HG03139 (cell line): ENCODE measurements at regions not wholly inside any gene's neighbourhood (a gene's known extent, or its start where the extent isn't known, plus 50 kb on each side); places are given as distances from the start of the nearest gene placed in this dataset.

Source experiments
- ATAC-seq: cut with Tn5 transposase; IDR thresholded peaks from one replicate; pipeline ENCODE4 v1.9.1; 2021; ENCODE audit not compliant: unreplicated experiment

- no peak for ATAC-seq
These were observed 873.8 kb upstream of the GCFC2 start for GRCh38 chr2:76584474-76584873.

DNA sequence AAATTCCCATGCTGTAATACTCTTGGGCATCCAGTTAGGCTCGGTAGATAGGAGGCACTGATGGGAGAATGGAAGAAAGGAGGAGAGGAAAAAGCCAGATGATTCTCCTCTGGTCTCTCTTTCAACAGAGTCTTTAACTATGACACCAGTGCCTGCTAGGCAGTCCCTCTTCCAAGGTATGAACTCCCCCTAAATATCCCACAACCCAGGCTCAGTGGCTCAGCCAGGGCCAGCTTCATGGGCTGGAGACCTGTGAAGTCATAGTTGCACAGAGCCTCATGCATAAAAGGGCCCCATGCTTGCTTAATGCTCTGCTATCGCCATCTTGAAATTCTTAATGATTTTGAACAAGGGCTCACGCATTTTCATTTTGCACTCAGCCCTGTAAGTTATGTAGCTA, 869.2 kb upstream of the GCFC2 start:
- ATAC-seq = no peak

DNA sequence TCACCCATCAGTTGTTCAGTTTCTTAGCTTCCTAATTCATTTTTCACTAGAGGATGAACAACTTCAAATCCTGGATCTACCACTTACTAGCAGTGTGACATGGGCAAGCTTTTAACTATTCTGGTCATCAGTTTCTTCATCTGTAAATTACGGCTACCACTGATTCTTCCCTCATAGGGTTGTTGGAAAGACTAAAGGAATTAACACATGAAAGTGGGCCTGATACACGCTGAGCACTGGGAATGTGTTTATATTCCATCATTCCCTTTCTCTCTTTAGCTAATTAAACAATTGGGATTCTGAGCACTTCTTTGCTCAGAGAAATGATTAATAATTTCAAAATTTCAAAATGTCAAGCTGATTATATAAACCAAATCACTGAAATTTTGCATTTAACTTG, 862.3 kb upstream of the GCFC2 start:
- no peak for ATAC-seq

GRCh38 chr2:76569819-76570218, 859.1 kb upstream of the GCFC2 start:
- ATAC-seq = no peak

DNA sequence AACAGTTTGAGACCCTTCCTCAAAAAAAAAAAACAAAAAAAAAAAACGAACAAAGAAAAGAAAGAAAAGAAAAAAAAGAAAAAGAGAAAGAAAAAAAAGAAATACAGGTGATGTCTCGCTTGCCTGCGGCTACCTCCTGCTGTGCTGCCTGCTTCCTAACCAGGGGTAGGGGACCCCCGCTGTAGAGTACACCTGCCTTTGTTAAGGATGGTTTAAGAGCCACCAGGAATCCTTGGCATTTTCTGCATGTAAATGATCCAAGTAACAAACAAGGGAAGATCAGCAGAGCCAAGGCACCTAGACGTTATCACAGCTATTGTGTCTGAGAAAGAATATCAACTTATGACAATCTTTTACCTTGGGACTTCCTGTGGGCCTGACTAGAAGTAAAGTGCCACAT, 856.8 kb upstream of the GCFC2 start:
- ATAC-seq = no peak

GRCh38 chr2:76564734-76565133, 854.0 kb upstream of the GCFC2 start:
- no peak for ATAC-seq

GRCh38 chr2:76563730-76564129, 853.0 kb upstream of the GCFC2 start:
- no peak for ATAC-seq

DNA sequence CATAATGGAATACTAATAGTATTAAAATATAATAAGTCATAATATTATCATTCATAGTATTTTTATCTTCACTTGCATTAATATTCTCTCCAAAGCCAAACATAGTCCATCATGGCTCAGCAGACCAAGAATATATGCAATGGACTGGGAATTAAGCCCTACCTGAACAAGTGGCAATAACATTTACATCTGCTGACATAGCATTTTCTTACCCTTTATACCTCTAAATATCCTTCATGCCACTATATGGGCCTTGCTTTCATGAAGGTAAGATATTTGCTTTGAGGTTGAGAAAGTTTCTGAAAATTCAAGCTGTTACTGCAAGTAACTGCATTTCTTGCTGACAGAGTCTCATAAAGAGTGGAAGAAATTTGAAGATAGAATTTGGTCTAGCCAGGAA, 847.4 kb upstream of the GCFC2 start:
- ATAC-seq = no peak

GRCh38 chr2:76556018-76556417, 845.3 kb upstream of the GCFC2 start:
- ATAC-seq = no peak

DNA sequence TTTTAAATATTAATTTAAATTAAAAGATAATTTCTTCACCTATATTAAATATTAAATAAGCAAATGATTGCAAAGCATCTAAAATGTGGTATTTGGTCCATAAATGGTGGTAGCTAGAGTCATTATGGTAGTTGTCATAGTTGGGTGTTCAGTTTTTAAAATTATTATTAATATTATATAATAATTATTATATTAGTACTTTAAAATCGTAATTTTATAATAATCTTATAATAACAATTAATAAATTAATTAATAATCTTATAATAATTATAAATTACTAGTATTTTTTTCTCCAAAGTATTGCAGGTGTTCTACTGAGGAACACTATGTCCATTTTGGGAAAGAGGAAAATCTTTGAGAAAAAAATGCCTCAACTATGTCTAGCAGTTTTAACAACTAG, 835.5 kb upstream of the GCFC2 start:
- no peak for ATAC-seq

GRCh38 chr2:76544901-76545300, 834.2 kb upstream of the GCFC2 start:
- ATAC-seq = no peak

GRCh38 chr2:76517574-76517909, 806.8 kb upstream of the GCFC2 start:
- no peak for ATAC-seq

- no peak for ATAC-seq
These were observed 806.3 kb upstream of the GCFC2 start for GRCh38 chr2:76516861-76517573.

DNA sequence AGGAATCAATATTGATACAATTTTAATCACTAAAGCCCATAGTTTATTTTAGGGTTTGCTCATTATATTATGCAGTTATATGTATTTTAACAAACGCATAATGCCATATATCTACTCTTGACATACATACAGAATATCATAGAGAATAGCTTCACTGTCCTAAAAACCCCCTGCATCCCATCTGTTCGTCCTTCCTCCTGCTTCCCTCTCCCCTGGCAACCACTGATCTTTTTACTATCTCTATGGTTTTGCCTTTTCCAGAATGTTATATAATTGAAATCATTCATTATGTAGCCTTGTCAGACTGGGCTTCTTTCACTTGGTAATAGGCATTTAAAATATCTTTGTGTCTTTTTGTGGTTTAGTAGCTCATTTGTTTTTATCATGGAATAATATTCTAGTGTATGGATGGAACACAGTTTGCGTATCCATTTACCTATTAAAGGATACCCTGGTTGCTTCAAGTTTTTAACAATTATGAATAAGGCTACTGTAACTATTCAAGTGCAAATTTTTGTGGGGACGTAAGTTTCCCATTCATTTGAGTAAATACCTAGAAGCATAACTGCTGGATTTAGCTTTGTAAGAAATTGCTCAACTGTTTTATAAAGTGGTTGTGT, 801.6 kb upstream of the GCFC2 start:
- no peak for ATAC-seq

DNA sequence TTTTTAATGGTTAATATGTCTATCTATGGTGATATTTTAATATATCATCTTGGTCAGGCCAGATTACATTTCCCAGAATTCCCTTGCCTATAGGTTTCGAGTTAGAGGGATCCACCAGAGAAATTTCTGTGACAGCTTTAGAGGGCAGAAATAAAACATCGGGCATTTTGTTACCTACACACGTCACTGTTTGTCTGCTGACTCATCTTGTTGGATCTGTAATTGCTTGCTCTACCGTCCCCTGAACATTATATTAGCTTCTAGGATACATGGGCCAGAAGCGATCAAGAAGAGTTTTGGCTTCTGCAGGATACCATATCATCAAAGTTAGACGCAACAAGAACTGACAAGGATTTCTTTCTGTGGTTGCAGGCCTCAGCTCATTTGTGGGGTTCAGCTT, 795.8 kb upstream of the GCFC2 start:
- no peak for ATAC-seq

- ATAC-seq = no peak
These were observed 790.9 kb upstream of the GCFC2 start for GRCh38 chr2:76501641-76502040.

DNA sequence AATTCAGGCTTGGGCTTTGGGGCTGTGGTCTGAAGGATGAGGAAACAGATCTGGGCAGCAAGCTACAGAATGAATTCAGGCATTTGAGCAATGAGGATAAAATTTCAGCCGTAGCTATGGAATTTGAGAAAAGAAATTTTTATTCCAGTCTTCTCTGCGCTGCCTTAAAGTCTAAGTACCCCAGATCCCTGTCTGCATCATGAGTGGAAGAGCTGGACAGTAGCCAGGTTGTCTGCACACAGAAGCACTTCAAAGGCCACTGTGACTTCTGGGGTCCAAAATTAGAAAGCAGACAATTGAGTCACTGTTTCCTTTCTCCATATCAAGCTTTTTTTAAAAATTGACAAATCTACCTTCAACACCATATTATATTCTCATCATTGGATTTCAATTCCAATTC, 787.6 kb upstream of the GCFC2 start:
- no peak for ATAC-seq

DNA sequence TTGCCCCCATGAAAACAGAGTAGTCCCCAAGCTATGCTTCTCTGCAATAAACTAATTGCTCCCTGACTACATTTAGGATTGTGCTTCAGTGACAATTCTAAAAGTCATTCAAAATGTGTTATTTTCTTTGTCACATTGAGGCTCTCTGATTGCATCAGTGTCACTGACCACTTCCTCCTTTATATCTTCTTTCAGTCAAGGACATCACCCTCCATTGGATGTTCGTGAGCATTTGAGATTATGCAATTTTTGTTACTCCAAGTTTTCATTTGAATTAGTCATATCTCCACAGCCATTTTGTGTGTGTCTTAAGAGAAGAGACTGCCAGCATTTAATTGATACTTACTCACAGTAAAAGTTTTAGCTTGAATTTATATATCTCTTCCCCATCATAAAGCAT, 780.8 kb upstream of the GCFC2 start:
- ATAC-seq = no peak

- ATAC-seq = no peak
These were observed 767.7 kb upstream of the GCFC2 start for GRCh38 chr2:76478266-76479035.

GRCh38 chr2:76472946-76473345, 762.2 kb upstream of the GCFC2 start:
- ATAC-seq = no peak

DNA sequence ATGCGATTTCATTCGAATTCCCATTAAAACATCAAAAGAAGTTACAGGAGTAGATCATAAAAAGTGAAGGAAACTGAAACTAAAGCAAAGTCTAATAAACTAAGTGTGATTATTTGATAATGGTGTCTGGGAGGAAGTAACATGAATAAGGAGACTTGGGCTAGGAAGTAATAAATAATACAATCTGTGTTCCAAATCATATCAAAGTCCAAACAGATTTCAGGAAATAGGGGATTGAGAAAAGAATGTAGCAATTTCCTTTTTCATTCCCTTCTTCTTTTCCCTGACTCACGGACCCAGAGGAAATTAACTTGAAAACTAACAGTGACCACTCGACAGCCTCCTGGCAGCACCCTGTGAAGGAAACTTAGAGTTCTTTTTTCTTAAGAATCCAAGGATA, 758.4 kb upstream of the GCFC2 start:
- no peak for ATAC-seq

DNA sequence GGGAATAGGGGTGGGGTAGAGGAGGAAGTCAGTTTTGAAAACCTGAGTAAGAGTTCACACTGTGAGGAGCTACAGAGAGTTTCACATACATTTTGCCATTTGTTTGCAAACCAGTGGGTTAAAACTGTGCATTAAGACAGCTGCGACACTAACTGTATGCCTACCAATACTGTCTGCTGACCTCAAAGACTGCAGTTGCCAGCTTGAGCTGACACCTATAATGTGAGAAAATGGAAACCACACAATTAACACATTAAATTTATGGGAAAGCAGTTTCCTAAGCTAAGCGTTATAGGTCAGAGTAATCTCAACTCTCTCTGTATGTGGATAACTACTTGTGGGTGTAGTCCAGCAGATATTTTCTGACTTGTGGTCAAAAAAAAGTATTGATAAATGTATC, 756.6 kb upstream of the GCFC2 start:
- no peak for ATAC-seq
